Glomerular endothelial cell (primary cell): ENCODE measurements at regions not wholly inside any gene's neighbourhood (a gene's known extent, or its start where the extent isn't known, plus 50 kb on each side); places are given as distances from the start of the nearest gene placed in this dataset.
"Not testable (repeated sequence)": the region's sequence is repeated elsewhere in the genome, so short reads cannot be mapped to it uniquely, and the experiment has no call there.

Experiments
- DNase-seq: peaks from one replicate; pipeline ENCODE4 v3.0.0-alpha.2; 2011; ENCODE audit warnings: low read depth, low spot score; ENCODE audit errors: extremely low read depth

DNA sequence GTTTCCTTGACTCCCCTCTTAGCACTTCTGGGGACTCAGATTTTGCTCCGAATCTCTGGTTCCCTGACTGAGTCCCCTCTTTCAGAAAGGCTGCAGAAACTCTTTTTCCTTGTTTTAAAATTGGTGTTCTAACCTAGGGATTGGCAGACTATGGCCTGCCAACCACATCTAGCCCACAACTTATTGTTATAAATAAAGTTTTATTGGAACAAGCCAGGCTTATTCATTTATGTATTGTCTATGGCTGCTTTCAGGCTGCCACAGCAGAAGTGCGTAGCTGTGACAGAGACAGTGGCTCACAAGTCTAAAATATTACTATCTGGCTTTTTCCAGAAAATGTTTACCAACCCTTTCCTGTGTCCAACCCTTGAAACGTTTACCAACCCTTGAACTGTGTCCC, 81.7 kb downstream of the IER5 start:
- DNase-seq: no peak

- no peak for DNase-seq
These were observed 83.6 kb downstream of the IER5 start for GRCh38 chr1:181172082-181172481.

DNA sequence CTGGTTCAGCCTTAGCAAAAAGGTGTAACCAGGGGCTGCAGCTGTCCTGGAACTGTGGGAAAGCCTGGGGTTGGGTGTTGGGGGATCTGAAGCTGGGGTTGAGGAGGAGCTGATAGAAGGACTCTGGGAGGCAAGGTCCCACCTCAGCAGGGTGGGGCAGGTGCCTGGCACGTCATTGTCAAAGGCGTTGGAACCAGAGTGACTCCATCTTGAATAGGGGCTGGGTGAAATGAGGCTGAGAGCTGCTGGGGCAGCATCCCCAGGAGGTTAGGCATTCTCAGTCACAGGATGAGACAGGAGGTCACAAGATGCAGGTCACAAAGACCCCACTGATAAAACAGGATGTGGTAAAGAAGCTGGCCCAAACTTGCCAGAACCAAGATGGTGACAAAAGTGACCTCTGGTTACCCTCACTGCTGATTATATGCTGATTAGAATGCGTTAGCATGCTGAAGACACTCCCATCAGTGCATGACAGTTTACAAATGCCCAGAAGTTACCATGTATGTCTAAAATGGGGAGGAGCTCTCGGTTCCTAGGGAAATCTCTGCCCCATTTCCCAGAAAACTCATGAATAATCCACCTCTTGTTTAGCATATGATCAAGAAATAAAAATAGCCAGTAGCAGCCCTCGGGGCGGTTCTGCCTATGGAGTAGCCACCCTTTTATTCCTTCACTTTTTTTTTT, 85.4 kb downstream of the IER5 start:
- DNase-seq: no peak

DNA sequence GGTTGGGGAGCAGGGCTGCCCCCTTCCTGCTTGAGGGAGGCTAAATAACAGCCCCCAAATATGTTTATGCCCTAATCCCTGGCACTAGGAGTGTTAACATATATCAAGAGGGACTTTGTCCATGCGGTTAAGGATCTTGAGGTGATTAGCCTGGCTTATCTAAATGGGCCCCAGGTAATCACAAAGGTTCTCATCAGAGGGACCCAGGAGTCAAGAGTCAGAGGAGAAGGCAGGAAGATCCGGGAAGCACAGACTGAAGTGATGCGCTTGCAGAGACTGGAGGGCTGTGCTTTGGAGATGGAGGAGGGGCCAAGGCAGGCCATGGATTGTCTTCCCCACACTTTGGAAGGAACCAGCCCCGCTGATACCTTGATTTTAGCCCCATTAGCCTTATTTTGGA, 86.4 kb downstream of the IER5 start:
- DNase-seq: no peak

DNA sequence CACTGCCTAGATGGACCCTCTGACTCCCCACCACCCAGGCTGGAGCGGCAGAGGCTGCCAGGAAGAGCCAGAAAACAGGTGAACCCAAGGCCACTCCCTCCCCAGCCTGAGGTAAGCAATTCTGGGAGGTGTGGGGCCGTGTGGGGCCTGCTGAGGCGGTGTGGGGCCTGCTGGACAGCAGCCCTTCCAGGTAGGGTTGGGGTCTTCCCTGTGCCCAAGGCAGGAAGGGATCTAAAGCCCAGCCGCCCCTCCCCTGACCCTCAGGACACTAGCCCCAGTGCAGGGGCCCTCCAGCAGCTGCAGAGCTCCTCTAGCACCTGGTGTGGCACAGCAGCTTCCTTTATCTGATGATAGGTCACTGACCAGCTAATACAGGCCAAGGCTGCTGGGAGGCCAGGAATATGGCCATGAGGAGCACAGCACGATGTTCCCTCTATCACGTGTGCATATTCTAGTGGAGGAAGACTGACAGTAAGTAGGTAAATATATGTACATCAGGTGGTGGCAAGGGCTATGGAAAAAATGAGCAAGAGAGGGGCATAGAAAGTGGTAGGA, 86.9 kb downstream of the IER5 start:
- DNase-seq: no peak

- DNase-seq: no peak
These were observed 87.5 kb downstream of the IER5 start for GRCh38 chr1:181175955-181176354.

- no peak for DNase-seq
These were observed 89.9 kb downstream of the IER5 start for GRCh38 chr1:181178241-181178879.

GRCh38 chr1:181179279-181179986, 90.9 kb downstream of the IER5 start:
- DNase-seq: no peak

- DNase-seq: no peak
These were observed 91.5 kb downstream of the IER5 start for GRCh38 chr1:181179987-181180365.

DNA sequence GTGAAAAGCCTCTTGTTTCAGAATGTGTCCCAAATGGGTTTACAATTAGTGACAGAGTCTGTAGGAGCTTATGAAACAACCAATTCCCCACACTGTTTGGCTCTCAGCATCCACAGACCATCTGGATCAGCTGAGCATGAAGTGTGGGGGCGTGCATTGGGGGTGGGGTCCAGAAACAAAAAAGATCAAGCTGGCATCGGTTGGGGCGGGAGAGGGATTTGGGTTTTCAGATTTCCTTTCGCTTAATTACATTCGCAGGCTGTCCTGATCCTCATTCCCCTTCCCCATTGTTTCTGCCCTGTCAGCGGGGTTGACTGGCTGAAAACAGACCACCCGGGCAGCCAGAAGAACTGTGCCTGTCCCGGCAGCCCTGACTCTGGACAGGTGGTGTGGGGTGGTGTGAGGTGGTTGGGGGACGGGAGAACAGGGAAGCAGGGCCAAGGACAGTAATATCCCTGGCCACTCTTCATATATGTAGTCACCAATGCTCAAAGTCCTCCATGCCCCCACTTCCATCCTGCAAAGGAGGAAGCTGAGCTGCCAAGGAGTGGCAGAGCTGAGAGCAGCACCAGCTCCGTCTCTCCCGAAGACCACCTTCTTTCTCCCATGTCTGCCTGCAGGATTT, 92.0 kb downstream of the IER5 start:
- DNase-seq: no peak

DNA sequence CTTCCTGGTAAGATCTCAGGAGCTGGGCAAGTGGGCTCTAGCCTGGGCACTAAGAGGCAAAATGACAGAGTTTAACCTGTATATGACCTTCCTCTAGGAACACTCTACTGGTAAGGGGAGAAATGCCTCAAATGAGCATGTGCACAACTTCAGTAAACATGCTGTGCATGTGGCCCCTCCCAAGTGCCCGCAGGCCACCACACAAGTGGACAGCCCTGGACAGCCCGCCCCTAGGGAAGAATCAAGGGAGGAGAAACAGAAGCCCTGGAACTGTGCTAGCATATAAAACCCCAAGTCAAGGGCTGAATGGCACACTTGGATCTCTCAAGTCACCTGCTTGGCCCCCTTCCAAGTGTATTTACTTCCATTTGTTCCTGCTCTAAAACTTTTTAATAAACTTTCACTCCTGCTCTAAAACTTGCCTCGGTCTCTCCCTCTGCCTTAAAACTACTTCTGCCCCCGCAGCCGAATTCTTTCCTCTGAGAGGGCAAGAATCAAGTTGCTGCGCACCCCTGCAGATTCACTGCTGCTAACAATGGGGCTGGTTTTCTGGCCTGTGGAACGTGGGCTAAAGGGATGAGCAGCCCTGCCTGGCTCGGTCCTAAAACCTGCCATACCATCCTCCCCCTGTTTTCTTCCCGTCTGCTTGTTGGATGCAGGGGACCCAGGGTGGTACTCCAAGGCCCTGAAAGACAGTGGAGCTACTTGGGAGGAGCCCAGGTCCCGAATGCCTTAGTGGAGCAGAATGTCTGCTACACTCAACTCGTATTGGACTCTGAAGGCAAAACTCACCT, 93.5 kb downstream of the IER5 start:
- DNase-seq: no peak

- no peak for DNase-seq
These were observed 96.1 kb downstream of the IER5 start for GRCh38 chr1:181184621-181185020.

DNA sequence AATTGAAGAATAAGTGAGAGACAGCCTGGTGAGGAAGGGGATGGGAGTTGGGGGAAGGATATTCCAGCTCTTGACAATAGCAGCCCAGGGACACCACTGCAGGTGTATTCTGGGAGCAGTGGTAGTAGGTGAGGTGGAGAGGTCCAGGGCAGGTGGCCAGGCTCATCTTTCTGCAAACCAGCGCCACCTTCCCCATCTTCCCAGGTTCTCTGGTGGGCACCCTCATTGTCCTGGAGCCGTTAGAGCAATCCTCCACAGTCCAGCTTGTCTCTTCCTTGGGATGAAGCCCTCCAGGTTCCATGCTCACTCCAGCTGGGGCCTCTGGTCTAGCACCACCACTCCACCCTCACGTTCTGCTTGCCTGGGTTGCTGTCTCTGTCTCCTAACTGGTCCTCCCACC, 97.0 kb downstream of the IER5 start:
- no peak for DNase-seq

- DNase-seq: not testable (repeated sequence)
These were observed 97.6 kb downstream of the IER5 start for GRCh38 chr1:181186133-181186532.

- no peak for DNase-seq
These were observed 99.0 kb downstream of the IER5 start for GRCh38 chr1:181187337-181188126.

GRCh38 chr1:181189245-181189644, 100.7 kb downstream of the IER5 start:
- DNase-seq: no peak

DNA sequence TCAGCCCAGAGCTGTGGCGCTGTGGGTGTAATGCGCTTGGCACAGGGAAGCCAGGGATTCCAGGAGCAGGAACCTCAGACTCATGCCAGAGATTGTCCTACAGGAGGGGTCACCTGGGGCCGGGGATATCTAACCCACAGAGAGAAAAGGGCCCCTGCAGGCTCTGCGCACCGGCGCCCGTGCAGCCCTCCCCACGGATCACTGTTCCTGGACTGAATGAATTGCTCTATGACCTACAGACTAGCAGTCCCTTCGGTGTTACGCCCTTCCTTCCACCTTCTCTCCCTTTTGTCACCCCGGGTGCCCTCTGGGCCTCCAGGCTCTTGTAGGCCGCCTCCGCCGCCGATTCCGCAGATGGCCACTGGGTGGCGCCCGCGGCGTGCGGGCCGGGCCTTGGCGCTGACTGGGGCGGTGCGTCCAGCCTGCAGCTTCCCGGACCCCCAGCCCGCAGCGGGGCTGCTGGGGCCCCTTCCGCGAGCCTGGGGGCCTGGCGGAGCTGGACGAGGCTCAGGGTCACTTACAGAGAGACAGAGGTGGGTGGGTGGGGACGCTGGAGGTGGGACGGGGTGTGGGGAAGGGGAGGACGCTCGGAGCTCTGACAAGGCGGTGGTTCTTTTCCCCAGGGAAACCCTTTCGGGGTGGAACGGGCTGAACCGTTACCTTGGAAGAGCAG, 101.3 kb downstream of the IER5 start:
- DNase-seq: no peak

- no peak for DNase-seq
These were observed 102.0 kb downstream of the IER5 start for GRCh38 chr1:181190364-181191035.
